Endothelial cell of umbilical vein (primary cell): ENCODE measurements at regions not wholly inside any gene's neighbourhood (a gene's known extent, or its start where the extent isn't known, plus 50 kb on each side); places are given as distances from the start of the nearest gene placed in this dataset.

ENCODE experiments used
- BruUV-seq: library from RNA; stranded (reverse); fragments of 400-500 nt; replicated peaks from 2 replicates; lab custom pipeline; 2021; lab: Mats Ljungman, UMichigan
- CTCF ChIA-PET: fragments of 300-600, 350-600 bp; sonication (Branson Sonifier 250); formaldehyde crosslinking; loops from one replicate; lab custom pipeline; 2021; ENCODE audit warnings: antibody characterized with exemption, inconsistent platforms; lab: Charles Lee
- POLR2A ChIA-PET: fragments of 300-600, 350-600 bp; sonication (Branson Sonifier 250); formaldehyde crosslinking; loops from one replicate; lab custom pipeline; 2021; ENCODE audit warnings: antibody characterized with exemption, inconsistent platforms; lab: Charles Lee
- DNase-seq: peaks from one replicate; pipeline ENCODE4 v3.0.0-alpha.2; 2011; ENCODE audit warnings: low read depth, low spot score
- FAIRE-seq: peaks from 2 replicates; lab custom pipeline; 2011; peaks lifted over from hg19 to GRCh38; lab: Jason Lieb, UNC
- H2AFZ ChIP-seq: 2 replicates; pipeline ENCODE4 v1.6.0; 2012; ENCODE audit warnings: low read depth, low read length, control low read depth, inconsistent platforms
- H3K27ac ChIP-seq: 2 replicates; pipeline ENCODE4 v1.5.1; 2011; ENCODE audit warnings: low read depth, mild to moderate bottlenecking, control low read depth, low read length, moderate library complexity; ENCODE audit not compliant: insufficient read depth
- H3K27me3 ChIP-seq, 2 experiments: 2 replicates each; pipeline versions ENCODE4 v1.6.0 to v1.6.1; 2011; ENCODE audit warnings: low read length in 2 of 2, mixed read lengths in 1 of 2; ENCODE audit not compliant: control insufficient read depth in 2 of 2, insufficient read depth in 2 of 2
- H3K36me3 ChIP-seq, 2 experiments: 2 replicates in 1 of 2; 3 replicates in 1 of 2; pipeline ENCODE4 v1.5.1; 2011; ENCODE audit warnings: low read length in 2 of 2, mild to moderate bottlenecking in 1 of 2, moderate library complexity in 1 of 2; ENCODE audit not compliant: control insufficient read depth in 2 of 2, insufficient read depth in 2 of 2; ENCODE audit errors: extremely low read depth in 1 of 2
- H3K4me1 ChIP-seq: 3 replicates; pipeline ENCODE4 v1.5.1; 2011; ENCODE audit warnings: mild to moderate bottlenecking, low read length; ENCODE audit not compliant: control insufficient read depth, insufficient read depth; ENCODE audit errors: extremely low read depth
- H3K4me2 ChIP-seq: 2 replicates; pipeline ENCODE4 v1.6.1; 2011; ENCODE audit warnings: low read length, control low read depth, mixed read lengths; ENCODE audit not compliant: insufficient read depth
- H3K4me3 ChIP-seq, 3 experiments: fragments of 200-600 bp in 1 of 3; sonication (generic), shearing (Covaris generic) in 1 of 3; replicated peaks in 1 of 3; 2 replicates each; pipeline ENCODE4 v1.5.1; 2011 to 2016; ENCODE audit warnings: control low read depth in 3 of 3, low read length in 3 of 3, mild to moderate bottlenecking in 2 of 3, inconsistent platforms in 1 of 3, low read depth in 1 of 3, moderate library complexity in 1 of 3; ENCODE audit not compliant: insufficient read depth in 1 of 3
- H3K79me2 ChIP-seq: 2 replicates; pipeline ENCODE4 v1.6.0; 2012; ENCODE audit warnings: low read length, inconsistent platforms; ENCODE audit not compliant: control insufficient read depth, insufficient read depth
- H3K9ac ChIP-seq: replicated peaks from 2 replicates; pipeline ENCODE3; 2011; ENCODE audit warnings: low read length, control low read depth; ENCODE audit not compliant: insufficient read depth; ENCODE audit errors: extremely low read depth
- H3K9me1 ChIP-seq: replicated peaks from 3 replicates; pipeline ENCODE4 v1.6.0; 2011; ENCODE audit warnings: mild to moderate bottlenecking, low read length; ENCODE audit not compliant: control insufficient read depth, insufficient read depth; ENCODE audit errors: extremely low read depth
- H3K9me3 ChIP-seq: replicated peaks from 2 replicates; pipeline ENCODE4 v1.5.1; 2012; ENCODE audit warnings: low read length, inconsistent platforms; ENCODE audit not compliant: control insufficient read depth, insufficient read depth
- H4K20me1 ChIP-seq: replicated peaks from 2 replicates; pipeline ENCODE3; 2011; ENCODE audit warnings: mild to moderate bottlenecking, low read length; ENCODE audit not compliant: control insufficient read depth, insufficient read depth; ENCODE audit errors: extremely low read depth
- CTCF ChIP-seq, 2 donors: IDR thresholded peaks; 1 replicate in 1 of 2; 2 replicates in 1 of 2; pipeline ENCODE4 v1.5.1; 2011; ENCODE audit warnings: low read length in 2 of 2, mild to moderate bottlenecking in 2 of 2, moderate library complexity in 2 of 2, control low read depth in 1 of 2, inconsistent platforms in 1 of 2, low read depth in 1 of 2; ENCODE audit not compliant: insufficient read depth in 1 of 2; ENCODE audit errors: extremely low read depth in 1 of 2
- EZH2 ChIP-seq: IDR thresholded peaks from 2 replicates; pipeline ENCODE4 v1.6.1; 2012; ENCODE audit warnings: borderline replicate concordance, low read depth, mild to moderate bottlenecking, moderate library complexity, low read length, inconsistent platforms; ENCODE audit not compliant: severe bottlenecking
- FOS ChIP-seq: IDR thresholded peaks from 2 replicates; pipeline ENCODE4 v1.6.1; 2011; ENCODE audit warnings: mild to moderate bottlenecking, low read length, moderate library complexity, borderline replicate concordance; ENCODE audit not compliant: insufficient read depth
- GATA2 ChIP-seq: IDR thresholded peaks from 2 replicates; pipeline ENCODE4 v1.7.0; 2011; ENCODE audit warnings: low read depth, mild to moderate bottlenecking, moderate library complexity, mixed read lengths, low read length; ENCODE audit not compliant: insufficient read length, insufficient read depth
- JUN ChIP-seq: IDR thresholded peaks from 2 replicates; pipeline ENCODE4 v1.6.1; 2011; ENCODE audit warnings: borderline replicate concordance, low read depth; ENCODE audit not compliant: insufficient read length, insufficient read depth
- MAX ChIP-seq: IDR thresholded peaks from 2 replicates; pipeline ENCODE4 v1.6.1; 2011; ENCODE audit not compliant: insufficient read depth, insufficient read length
- MYC ChIP-seq: IDR thresholded peaks from one replicate; pipeline ENCODE4 v1.6.1; 2011; ENCODE audit warnings: mild to moderate bottlenecking, low read depth, low read length
- POLR2A ChIP-seq: IDR thresholded peaks from 2 replicates; pipeline ENCODE4 v1.6.1; 2012; ENCODE audit warnings: low read depth, mild to moderate bottlenecking, control low read depth, low read length
- POLR2AphosphoS5 ChIP-seq: IDR thresholded peaks from 2 replicates; pipeline ENCODE4 v1.6.1; 2012; ENCODE audit warnings: low read depth, mild to moderate bottlenecking, control low read depth, low read length, moderate library complexity; ENCODE audit not compliant: insufficient read depth
- dilution Hi-C: fragments of 300-500 bp; cut with MboI; formaldehyde crosslinking; loops from one replicate; pipeline ENCODE4 v1.15.0; 2019; ENCODE audit warnings: low sequenced_read_pairs; ENCODE audit not compliant: extremely low pct_ligation_motif_present
- intact Hi-C: fragments of 100-400 bp; cut with micrococcal nuclease; formaldehyde crosslinking; loops from one replicate; pipeline ENCODE4 v1.10.0; 2022

- Histone ChIP-seq H3K36me3 (no peaks in the 10 kb centered on the region), H2AFZ (no peak overlapping the region), H3K4me3 (no peak overlapping the region), H3K27ac (no peak overlapping the region), H3K9me3 (no peaks in the 10 kb centered on the region), H3K79me2 (no peaks in the 10 kb centered on the region), H4K20me1 (no peaks in the 10 kb centered on the region), H3K9ac (no peak overlapping the region), H3K9me1 (no peaks in the 10 kb centered on the region), H3K4me1 (no peaks in the 10 kb centered on the region), H3K4me2 (no peak overlapping the region), H3K27me3 (no peaks in the 10 kb centered on the region)
- ChIA-PET POLR2A (no interaction called here), CTCF (no interaction called here)
- TF ChIP-seq FOS, result no peak
- TF ChIP-seq GATA2, result no peak
- no peak for TF ChIP-seq MAX
- no peak for TF ChIP-seq JUN
- no peak for TF ChIP-seq EZH2
- TF ChIP-seq POLR2AphosphoS5, result no peak
- no peak for TF ChIP-seq CTCF (IDR thresholded peaks at IDR 0.05; ENCODE audit: extremely low read depth in 1 of 2, insufficient read depth in 1 of 2, low read depth in 1 of 2, low read length in 2 of 2)
- TF ChIP-seq MYC, result no peak
- no peak for TF ChIP-seq POLR2A
- DNase-seq, result no peak
- intact Hi-C loops, result loop anchor here (10.0 kb wide), 1 partner anchor 652 kb away; no protein-coding TSS in a partner anchor
- dilution Hi-C loops, result no loop called here
- FAIRE-seq, result no peak
- BruUV-seq, result no TSS peak
These were observed 298.1 kb upstream of the PLXNA2 start for GRCh38 chr1:208542309-208542708.
